ENCODE measurements at regions not wholly inside any gene's neighbourhood (a gene's known extent, or its start where the extent isn't known, plus 50 kb on each side); places are given as distances from the start of the nearest gene placed in this dataset.

DNA sequence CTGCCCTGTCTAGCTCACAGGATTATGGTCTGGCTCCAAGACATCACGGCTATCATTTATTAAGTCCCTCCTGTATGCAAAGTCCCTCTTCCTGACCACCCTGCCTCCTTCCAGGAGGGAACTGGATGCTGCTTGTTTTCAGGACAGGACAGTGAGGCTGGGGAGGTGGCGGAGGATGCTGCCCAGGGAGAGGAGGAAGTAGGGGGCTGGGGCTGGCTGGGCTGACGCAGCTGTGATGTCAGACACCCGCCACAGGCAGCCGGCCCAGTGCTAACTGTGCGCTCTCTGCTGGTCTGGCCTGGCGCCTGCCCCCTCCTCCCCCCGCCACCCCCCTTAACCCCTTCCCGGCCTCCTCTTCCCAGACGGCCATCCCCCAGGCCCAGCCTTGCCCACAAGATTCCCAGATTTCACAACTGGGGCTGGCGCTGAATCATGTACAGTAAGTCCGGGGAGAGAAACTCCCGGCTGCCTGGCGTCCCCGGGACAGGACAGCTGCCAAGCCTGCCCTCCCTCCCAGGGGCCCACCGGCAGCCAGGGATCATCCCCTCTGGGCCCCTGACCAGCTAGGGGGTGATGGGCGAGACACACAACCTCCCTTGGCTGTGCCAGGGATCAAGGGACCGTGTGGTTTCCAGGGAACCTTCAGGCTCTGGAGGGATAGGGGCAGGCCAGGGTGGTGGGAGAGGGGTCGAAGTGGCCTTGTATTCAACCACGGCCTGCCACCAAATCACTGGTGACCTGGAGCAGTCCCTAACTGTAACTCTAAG is 118.1 kb downstream of the CEBPB start:
- H3K27me3 ChIP-seq (ENCODE audit: low read depth, low read length) = peaks cover 15% of the 10 kb centered on the region
- peak overlapping the region; percentile 87 for H2AFZ ChIP-seq (ENCODE audit: low read depth, low read length)
- H3K4me3 ChIP-seq (ENCODE audit: low read length) = peak overlapping the region; percentile 80
- H3K9me3 ChIP-seq (ENCODE audit: insufficient read depth, low read length) = no peaks in the 10 kb centered on the region
- peak overlapping the region; percentile 12 for H3K27ac ChIP-seq (ENCODE audit: low read length)
- H4K20me1 ChIP-seq (ENCODE audit: insufficient read depth, low read length) = no peaks in the 10 kb centered on the region
- peak overlapping the region; percentile 80 for H3K4me2 ChIP-seq (ENCODE audit: low read length)
- no peaks in the 10 kb centered on the region for H3K36me3 ChIP-seq (replicated peaks; ENCODE audit: low read depth, low read length)
- no peaks in the 10 kb centered on the region for H3K79me2 ChIP-seq (ENCODE audit: low read length)
- peak overlapping the region; percentile 80 for H3K9ac ChIP-seq (ENCODE audit: low read length)
- TF ChIP-seq, protein P1, sequence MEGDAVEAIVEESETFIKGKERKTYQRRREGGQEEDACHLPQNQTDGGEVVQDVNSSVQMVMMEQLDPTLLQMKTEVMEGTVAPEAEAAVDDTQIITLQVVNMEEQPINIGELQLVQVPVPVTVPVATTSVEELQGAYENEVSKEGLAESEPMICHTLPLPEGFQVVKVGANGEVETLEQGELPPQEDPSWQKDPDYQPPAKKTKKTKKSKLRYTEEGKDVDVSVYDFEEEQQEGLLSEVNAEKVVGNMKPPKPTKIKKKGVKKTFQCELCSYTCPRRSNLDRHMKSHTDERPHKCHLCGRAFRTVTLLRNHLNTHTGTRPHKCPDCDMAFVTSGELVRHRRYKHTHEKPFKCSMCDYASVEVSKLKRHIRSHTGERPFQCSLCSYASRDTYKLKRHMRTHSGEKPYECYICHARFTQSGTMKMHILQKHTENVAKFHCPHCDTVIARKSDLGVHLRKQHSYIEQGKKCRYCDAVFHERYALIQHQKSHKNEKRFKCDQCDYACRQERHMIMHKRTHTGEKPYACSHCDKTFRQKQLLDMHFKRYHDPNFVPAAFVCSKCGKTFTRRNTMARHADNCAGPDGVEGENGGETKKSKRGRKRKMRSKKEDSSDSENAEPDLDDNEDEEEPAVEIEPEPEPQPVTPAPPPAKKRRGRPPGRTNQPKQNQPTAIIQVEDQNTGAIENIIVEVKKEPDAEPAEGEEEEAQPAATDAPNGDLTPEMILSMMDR (IDR thresholded peaks at IDR 0.05; ENCODE audit: low read depth, low read length) = peak; percentile 32; the same call in 1 of the 2 replicates
- TF ChIP-seq EZH2phosphoT487 (IDR thresholded peaks at IDR 0.05; ENCODE audit: low read depth) = no peak
- H3K4me1 ChIP-seq (ENCODE audit: low read length) = peaks cover 14% of the 10 kb centered on the region

DNA sequence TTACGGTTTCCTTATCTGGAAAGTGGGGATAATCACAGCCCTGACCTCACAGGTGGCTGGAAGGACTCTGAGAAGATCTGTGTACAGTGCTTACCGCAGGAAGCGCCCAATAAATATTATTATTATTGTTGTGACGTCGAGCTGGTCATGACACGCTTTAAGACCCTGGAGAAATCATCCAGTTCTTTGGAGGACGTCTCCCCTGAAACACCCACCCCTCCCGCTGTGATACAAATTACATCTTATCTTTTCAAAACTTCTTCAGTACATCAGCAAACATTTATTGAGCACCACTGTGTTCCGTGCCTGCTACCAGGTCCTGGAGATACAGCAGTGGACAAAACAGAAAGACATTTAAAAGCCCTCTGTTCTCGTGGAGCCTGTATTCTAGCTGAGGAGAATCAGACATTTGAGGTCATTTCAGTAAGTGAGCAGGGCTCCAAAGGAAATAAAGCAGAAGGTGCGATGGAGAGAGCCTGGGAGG is 118.7 kb downstream of the CEBPB start:
- H3K9me3 ChIP-seq (ENCODE audit: insufficient read depth, low read length) = no peaks in the 10 kb centered on the region
- H3K27ac ChIP-seq (ENCODE audit: low read length) = no peak overlapping the region
- H3K4me2 ChIP-seq (ENCODE audit: low read length) = peak overlapping the region; percentile 80
- H3K27me3 ChIP-seq (ENCODE audit: low read depth, low read length) = peaks cover 21% of the 10 kb centered on the region
- H2AFZ ChIP-seq (ENCODE audit: low read depth, low read length) = peak overlapping the region; percentile 79; the same call in 1 of the 2 replicates
- peaks cover 14% of the 10 kb centered on the region for H3K4me1 ChIP-seq (ENCODE audit: low read length)
- no peaks in the 10 kb centered on the region for H3K36me3 ChIP-seq (replicated peaks; ENCODE audit: low read depth, low read length)
- H3K4me3 ChIP-seq (ENCODE audit: low read length) = peak overlapping the region; percentile 80
- H4K20me1 ChIP-seq (ENCODE audit: insufficient read depth, low read length) = no peaks in the 10 kb centered on the region
- TF ChIP-seq, protein P1 (IDR thresholded peaks at IDR 0.05; ENCODE audit: low read depth, low read length) = no peak
- TF ChIP-seq EZH2phosphoT487 (IDR thresholded peaks at IDR 0.05; ENCODE audit: low read depth) = no peak
- H3K79me2 ChIP-seq (ENCODE audit: low read length) = no peaks in the 10 kb centered on the region
- peak overlapping the region; percentile 80 for H3K9ac ChIP-seq (ENCODE audit: low read length)

DNA sequence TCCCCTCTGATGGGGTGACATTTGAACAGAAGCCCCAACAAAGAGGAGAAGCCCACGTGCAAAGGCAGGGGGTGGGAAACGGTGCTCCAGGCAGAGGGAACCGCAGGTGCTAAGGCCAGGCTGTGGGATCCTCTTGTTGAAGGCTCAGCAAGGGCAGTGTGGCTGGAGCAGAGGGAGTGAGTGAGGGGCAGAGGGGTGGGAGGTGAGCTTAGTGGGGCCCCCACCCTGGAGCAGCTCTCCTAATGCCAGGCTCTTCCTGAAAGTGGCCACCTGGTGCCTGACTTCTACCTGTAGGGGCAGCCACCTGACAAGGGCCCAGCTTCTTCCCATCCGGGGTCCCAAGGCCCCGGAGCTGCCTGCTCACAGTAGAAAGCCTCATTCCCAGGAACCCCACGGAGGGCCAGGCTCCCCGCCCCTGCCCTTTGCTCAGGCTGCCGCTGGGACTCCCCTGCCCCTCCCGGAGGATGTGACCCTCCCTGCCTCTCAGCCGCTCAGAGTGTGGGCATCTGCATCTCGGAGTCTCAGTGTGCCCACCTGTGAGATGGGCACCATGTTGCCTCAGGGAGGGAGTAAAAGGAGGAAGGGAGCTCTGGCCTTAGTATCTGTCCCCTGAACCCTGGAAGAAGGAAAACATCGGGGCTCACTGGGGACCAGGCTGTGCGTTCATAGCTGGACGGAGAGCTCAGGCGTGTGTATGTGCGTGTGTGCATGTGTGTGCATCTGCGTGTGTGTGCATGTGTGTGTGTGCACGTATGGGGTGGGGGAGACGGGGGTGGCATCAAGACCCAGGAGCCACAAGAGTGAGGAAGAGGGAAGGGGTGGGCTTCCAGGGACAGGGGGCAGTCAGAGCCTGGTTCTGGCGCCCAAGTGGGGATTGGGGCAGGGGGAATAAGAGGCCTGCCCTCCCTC is 119.4 kb downstream of the CEBPB start:
- H2AFZ ChIP-seq (ENCODE audit: low read depth, low read length) = no peak overlapping the region
- TF ChIP-seq EZH2phosphoT487 (IDR thresholded peaks at IDR 0.05; ENCODE audit: low read depth) = no peak
- TF ChIP-seq, protein P1 (IDR thresholded peaks at IDR 0.05; ENCODE audit: low read depth, low read length) = no peak
- no peaks in the 10 kb centered on the region for H3K9me3 ChIP-seq (ENCODE audit: insufficient read depth, low read length)
- H3K79me2 ChIP-seq (ENCODE audit: low read length) = no peaks in the 10 kb centered on the region
- H3K36me3 ChIP-seq (replicated peaks; ENCODE audit: low read depth, low read length) = no peaks in the 10 kb centered on the region
- H3K4me2 ChIP-seq (ENCODE audit: low read length) = 0 out of 2 replicates have a peak overlapping the region, but pooled peaks have one; percentile 80
- no peak overlapping the region for H3K9ac ChIP-seq (ENCODE audit: low read length)
- no peaks in the 10 kb centered on the region for H4K20me1 ChIP-seq (ENCODE audit: insufficient read depth, low read length)
- H3K27me3 ChIP-seq (ENCODE audit: low read depth, low read length) = peaks cover 28% of the 10 kb centered on the region
- no peak overlapping the region for H3K27ac ChIP-seq (ENCODE audit: low read length)
- no peak overlapping the region for H3K4me3 ChIP-seq (ENCODE audit: low read length)
- peaks cover 14% of the 10 kb centered on the region for H3K4me1 ChIP-seq (ENCODE audit: low read length)

DNA sequence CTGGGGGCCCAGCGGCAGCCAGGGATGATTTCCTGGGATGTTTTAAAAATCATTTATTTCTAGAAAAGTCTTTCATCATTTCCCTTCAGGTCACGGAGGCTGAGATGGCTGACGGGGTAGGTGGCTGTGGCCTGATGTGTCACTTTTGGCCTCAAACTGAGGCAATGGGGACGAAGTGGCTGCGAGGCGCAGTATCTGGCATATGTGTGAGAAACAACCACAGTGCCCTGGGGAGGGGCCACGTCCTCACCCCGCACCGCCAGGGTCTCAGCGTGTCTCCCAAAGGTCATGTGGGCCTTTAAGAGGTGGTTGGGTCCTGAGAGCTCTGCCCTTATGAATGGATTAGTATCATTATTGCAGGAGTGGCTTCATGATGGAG is 120.0 kb downstream of the CEBPB start:
- no peak overlapping the region for H3K4me2 ChIP-seq (ENCODE audit: low read length)
- no peak overlapping the region for H3K9ac ChIP-seq (ENCODE audit: low read length)
- H4K20me1 ChIP-seq (ENCODE audit: insufficient read depth, low read length) = no peaks in the 10 kb centered on the region
- no peaks in the 10 kb centered on the region for H3K79me2 ChIP-seq (ENCODE audit: low read length)
- TF ChIP-seq, protein P1 (IDR thresholded peaks at IDR 0.05; ENCODE audit: low read depth, low read length) = no peak
- no peak for TF ChIP-seq EZH2phosphoT487 (IDR thresholded peaks at IDR 0.05; ENCODE audit: low read depth)
- no peaks in the 10 kb centered on the region for H3K9me3 ChIP-seq (ENCODE audit: insufficient read depth, low read length)
- no peaks in the 10 kb centered on the region for H3K36me3 ChIP-seq (replicated peaks; ENCODE audit: low read depth, low read length)
- no peak overlapping the region for H3K27ac ChIP-seq (ENCODE audit: low read length)
- H3K27me3 ChIP-seq (ENCODE audit: low read depth, low read length) = peaks cover 34% of the 10 kb centered on the region
- no peak overlapping the region for H2AFZ ChIP-seq (ENCODE audit: low read depth, low read length)
- peaks cover 14% of the 10 kb centered on the region for H3K4me1 ChIP-seq (ENCODE audit: low read length)
- H3K4me3 ChIP-seq (ENCODE audit: low read length) = no peak overlapping the region
